ENCODE measurements at regions not wholly inside any gene's neighbourhood (a gene's known extent, or its start where the extent isn't known, plus 50 kb on each side); places are given as distances from the start of the nearest gene placed in this dataset.

DNA sequence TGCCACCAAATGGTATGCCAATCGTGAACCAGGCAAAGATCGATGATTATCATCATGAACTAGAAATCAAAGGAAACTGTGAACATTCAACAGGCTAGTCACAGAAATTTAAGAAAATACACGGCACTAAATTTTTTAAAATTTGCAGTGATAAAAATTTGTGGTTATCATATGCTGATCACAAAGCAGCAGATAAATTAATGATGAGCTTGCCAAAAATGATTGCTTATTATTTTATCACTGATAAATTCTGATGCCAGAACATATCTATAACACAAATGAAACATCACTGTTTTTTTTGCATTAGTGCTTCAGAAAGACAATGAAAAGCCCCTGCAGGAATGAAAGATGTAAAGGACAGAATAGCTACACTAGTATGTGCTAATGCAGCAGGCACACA is 1413.2 kb upstream of the MAP3K7 start:
- TF ChIP-seq CTCF (conservative IDR thresholded peaks at IDR 0.05 in 1 of 2, IDR thresholded peaks at IDR 0.05 in 1 of 2; ENCODE audit: low read depth in 1 of 2, low read length in 2 of 2) (no peak), EZH2 (IDR thresholded peaks at IDR 0.05; ENCODE audit: low read length, missing control alignments) (no peak)

All from fibroblast of lung (primary cell).